Spleen (tissue), 11 donors: ENCODE measurements at regions not wholly inside any gene's neighbourhood (a gene's known extent, or its start where the extent isn't known, plus 50 kb on each side); places are given as distances from the start of the nearest gene placed in this dataset.

Source experiments
- DNase-seq: peaks from one replicate; pipeline ENCODE4 v3.0.0-alpha.2; 2020
- H3K27ac ChIP-seq, 8 donors: fragments of 200-600 bp; sonication (generic) in 7 of 8; 1 replicate in 4 of 8; 2 replicates in 4 of 8; pipeline versions ENCODE4 v1.5.0 to v1.8.0; 2016 to 2021; ENCODE audit warnings: inconsistent platforms in 4 of 8, mild to moderate bottlenecking in 4 of 8, moderate library complexity in 1 of 8
- H3K27me3 ChIP-seq, 7 donors: fragments of 200-600 bp; sonication (generic) in 6 of 7; replicated peaks in 1 of 7; 1 replicate in 4 of 7; 2 replicates in 3 of 7; pipeline versions ENCODE4 v1.5.0 to v1.8.0; 2016 to 2021; ENCODE audit warnings: inconsistent platforms in 3 of 7, mild to moderate bottlenecking in 1 of 7
- H3K36me3 ChIP-seq, 6 donors: fragments of 200-600 bp; sonication (generic) in 5 of 6; 1 replicate in 4 of 6; 2 replicates in 2 of 6; pipeline versions ENCODE4 v1.5.0 to v1.8.0; 2016 to 2021; ENCODE audit warnings: inconsistent platforms in 2 of 6
- H3K4me1 ChIP-seq, 6 donors: fragments of 200-600 bp; sonication (generic) in 5 of 6; 1 replicate in 3 of 6; 2 replicates in 3 of 6; pipeline versions ENCODE4 v1.5.0 to v1.8.0; 2016 to 2021; ENCODE audit warnings: inconsistent platforms in 3 of 6
- H3K4me3 ChIP-seq, 8 donors: fragments of 200-600 bp; sonication (generic) in 7 of 8; 1 replicate in 4 of 8; 2 replicates in 4 of 8; pipeline versions ENCODE4 v1.5.0 to v1.8.0; 2016 to 2021; ENCODE audit warnings: inconsistent platforms in 4 of 8, mild to moderate bottlenecking in 4 of 8, moderate library complexity in 2 of 8
- H3K9me3 ChIP-seq, 8 donors: fragments of 200-600 bp; sonication (generic) in 7 of 8; 1 replicate in 4 of 8; 2 replicates in 4 of 8; pipeline versions ENCODE4 v1.5.0 to v1.8.0; 2016 to 2021; ENCODE audit warnings: inconsistent platforms in 4 of 8
- POLR2A ChIP-seq, 3 donors: fragments of 450-650 bp; IDR thresholded peaks; one replicate each; pipeline ENCODE4 v1.5.1; 2017; ENCODE audit warnings: antibody characterized with exemption in 3 of 3, mild to moderate bottlenecking in 1 of 3
- POLR2AphosphoS5 ChIP-seq, 3 donors: sonication (generic); formaldehyde crosslinking; IDR thresholded peaks; one replicate each; pipeline ENCODE4 v1.5.1; 2017; ENCODE audit warnings: antibody characterized with exemption in 3 of 3
- WGBS, 5 donors: extraction: QIAGEN DNeasy Blood & Tissue Kit in 3 of 5; methylation state at CpG; one replicate each; pipeline versions ENCODE4 v1.1.5 to v1.1.7; 2013 to 2018; 5-methylcytosine and 5-hydroxymethylcytosine counted together
- intact Hi-C: fragments of 100-400 bp; cut with DNase I; formaldehyde crosslinking; loops from one replicate; pipeline ENCODE4 v1.15.0; 2023; ENCODE audit warnings: low total_unique reads
- TF ChIP-seq, protein P1 (sequence below), 11 experiments: fragments of 200-600 bp in 7 of 11; fragments of 450-650 bp in 4 of 11; sonication (generic) in 4 of 11; IDR thresholded peaks in 8 of 11; conservative IDR thresholded peaks in 3 of 11; 1 replicate in 7 of 11; 2 replicates in 4 of 11; pipeline versions ENCODE4 v1.4.0 to v1.8.0; 2016 to 2021; ENCODE audit warnings: antibody characterized with exemption in 11 of 11, inconsistent platforms in 4 of 11, mild to moderate bottlenecking in 1 of 11
- donor health status: healthy with polysubstance abuse.
- donor health status: DM: no; HTN: no; CAD: no; lungs with moderate emphysema.
- donor health status: DM: no; HTN: no; CAD: no.
- donor health status: Bipolar disorder and iron deficiency.
- donor health status: healthy.
- donor health status: DM: no; HTN: no; CAD: no.
- donor health status: DM: yes; HTN: yes; CAD: no.

- 72 to 83% (median 78%) methylated on average over 7 of the region's 7 CpGs for WGBS, 5 donors
- no peaks in the 10 kb centered on the region for H3K27me3 ChIP-seq
- TF ChIP-seq, protein P1, sequence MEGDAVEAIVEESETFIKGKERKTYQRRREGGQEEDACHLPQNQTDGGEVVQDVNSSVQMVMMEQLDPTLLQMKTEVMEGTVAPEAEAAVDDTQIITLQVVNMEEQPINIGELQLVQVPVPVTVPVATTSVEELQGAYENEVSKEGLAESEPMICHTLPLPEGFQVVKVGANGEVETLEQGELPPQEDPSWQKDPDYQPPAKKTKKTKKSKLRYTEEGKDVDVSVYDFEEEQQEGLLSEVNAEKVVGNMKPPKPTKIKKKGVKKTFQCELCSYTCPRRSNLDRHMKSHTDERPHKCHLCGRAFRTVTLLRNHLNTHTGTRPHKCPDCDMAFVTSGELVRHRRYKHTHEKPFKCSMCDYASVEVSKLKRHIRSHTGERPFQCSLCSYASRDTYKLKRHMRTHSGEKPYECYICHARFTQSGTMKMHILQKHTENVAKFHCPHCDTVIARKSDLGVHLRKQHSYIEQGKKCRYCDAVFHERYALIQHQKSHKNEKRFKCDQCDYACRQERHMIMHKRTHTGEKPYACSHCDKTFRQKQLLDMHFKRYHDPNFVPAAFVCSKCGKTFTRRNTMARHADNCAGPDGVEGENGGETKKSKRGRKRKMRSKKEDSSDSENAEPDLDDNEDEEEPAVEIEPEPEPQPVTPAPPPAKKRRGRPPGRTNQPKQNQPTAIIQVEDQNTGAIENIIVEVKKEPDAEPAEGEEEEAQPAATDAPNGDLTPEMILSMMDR (IDR thresholded peaks at IDR 0.05 in 8 of 11, conservative IDR thresholded peaks at IDR 0.05 in 3 of 11) = no peak
- TF ChIP-seq POLR2A (IDR thresholded peaks at IDR 0.05) (no peak), POLR2AphosphoS5 (IDR thresholded peaks at IDR 0.05) (no peak)
- no peaks in the 10 kb centered on the region for H3K4me1 ChIP-seq
- H3K27ac ChIP-seq = no peak overlapping the region
- peaks cover 0 to 2% (median 0%) of the 10 kb centered on the region in 8 donors for H3K9me3 ChIP-seq
- H3K4me3 ChIP-seq = no peak overlapping the region
- no peak for DNase-seq
- no peaks in the 10 kb centered on the region for H3K36me3 ChIP-seq
- intact Hi-C loops = no loop called here
These were observed 548.5 kb downstream of the SLITRK1 start for GRCh38 chr13:83333614-83334388.

DNA sequence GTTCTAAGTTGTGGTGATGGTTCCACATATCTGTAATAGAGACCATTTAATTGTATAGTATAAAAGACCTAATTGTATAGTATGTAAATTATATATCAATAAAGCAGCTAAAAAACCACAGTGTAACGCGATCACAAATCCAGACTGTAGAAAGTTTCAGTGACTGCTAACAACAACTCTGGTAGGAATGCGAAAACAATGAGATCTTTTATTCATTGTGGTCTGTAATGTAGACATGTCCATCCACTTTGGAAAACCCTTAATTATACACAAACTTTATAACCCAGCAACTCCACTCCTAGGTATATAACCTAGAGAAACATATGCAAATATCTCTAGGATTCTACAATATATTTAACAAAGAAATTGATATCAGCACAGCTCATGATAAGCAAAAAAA is 549.5 kb downstream of the SLITRK1 start:
- Histone ChIP-seq H3K4me3 (no peak overlapping the region), H3K9me3 (peaks cover 0 to 7% (median under 1%) of the 10 kb centered on the region in 8 donors), H3K27ac (no peak overlapping the region), H3K36me3 (no peaks in the 10 kb centered on the region), H3K4me1 (no peaks in the 10 kb centered on the region), H3K27me3 (no peaks in the 10 kb centered on the region)
- WGBS, 5 donors = 89 to 99% (median 95%) methylated on average over 3 of the region's 3 CpGs
- TF ChIP-seq POLR2A (IDR thresholded peaks at IDR 0.05) (no peak), POLR2AphosphoS5 (IDR thresholded peaks at IDR 0.05) (no peak)
- TF ChIP-seq, protein P1 (IDR thresholded peaks at IDR 0.05 in 8 of 11, conservative IDR thresholded peaks at IDR 0.05 in 3 of 11) = no peak
- no peak for DNase-seq
- intact Hi-C loops = no loop called here

DNA sequence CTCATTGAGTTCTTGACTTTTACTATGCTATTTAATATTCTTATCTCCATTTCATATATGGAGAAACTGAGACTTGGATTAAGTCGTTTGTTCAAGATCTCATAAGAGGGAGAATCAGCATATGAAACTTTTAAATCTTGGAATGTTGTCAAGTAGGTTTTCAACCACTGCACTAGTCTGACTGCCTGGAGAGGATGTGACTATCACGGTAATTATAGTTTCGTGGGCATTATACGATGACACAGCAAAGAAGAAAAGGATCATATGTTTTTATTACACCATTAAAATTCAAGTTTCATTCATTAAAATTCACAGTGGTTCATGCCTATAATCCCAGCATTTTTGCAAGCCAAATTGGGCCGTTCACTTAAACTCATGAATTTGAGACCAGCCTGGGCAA is 555.2 kb downstream of the SLITRK1 start:
- intact Hi-C loops = loop anchor here (5.0 kb wide), 1 partner anchor 50 kb away; no protein-coding TSS in a partner anchor
- Histone ChIP-seq H3K36me3 (no peaks in the 10 kb centered on the region), H3K27me3 (no peaks in the 10 kb centered on the region), H3K4me1 (no peaks in the 10 kb centered on the region), H3K4me3 (no peak overlapping the region), H3K27ac (no peak overlapping the region), H3K9me3 (peaks cover 0 to 15% (median 9%) of the 10 kb centered on the region in 8 donors)
- DNase-seq = no peak
- WGBS, 5 donors = 72 to 81% (median 79%) methylated on average over 5 of the region's 5 CpGs
- TF ChIP-seq, protein P1 (IDR thresholded peaks at IDR 0.05 in 8 of 11, conservative IDR thresholded peaks at IDR 0.05 in 3 of 11) = no peak
- TF ChIP-seq POLR2A (IDR thresholded peaks at IDR 0.05) (no peak), POLR2AphosphoS5 (IDR thresholded peaks at IDR 0.05) (no peak)

GRCh38 chr13:83325125-83325853 is 557.0 kb downstream of the SLITRK1 start:
- Histone ChIP-seq H3K27me3 (no peaks in the 10 kb centered on the region), H3K36me3 (no peaks in the 10 kb centered on the region), H3K27ac (no peak overlapping the region), H3K4me1 (no peaks in the 10 kb centered on the region), H3K4me3 (no peak overlapping the region), H3K9me3 (peaks cover 0 to 29% (median 17%) of the 10 kb centered on the region in 8 donors)
- no peak for DNase-seq
- WGBS, 5 donors = 77 to 85% (median 82%) methylated on average over 2 of the region's 2 CpGs
- intact Hi-C loops = loop anchor here (5.0 kb wide), 1 partner anchor 52 kb away; no protein-coding TSS in a partner anchor
- TF ChIP-seq POLR2A (IDR thresholded peaks at IDR 0.05) (no peak), POLR2AphosphoS5 (IDR thresholded peaks at IDR 0.05) (no peak)
- TF ChIP-seq, protein P1 (IDR thresholded peaks at IDR 0.05 in 8 of 11, conservative IDR thresholded peaks at IDR 0.05 in 3 of 11) = no peak
